Neural cell (in vitro differentiated cells): ENCODE measurements at regions not wholly inside any gene's neighbourhood (a gene's known extent, or its start where the extent isn't known, plus 50 kb on each side); places are given as distances from the start of the nearest gene placed in this dataset.

Source experiments
- H2AFZ ChIP-seq: fragments of 200-600, 300-800 bp; sonication (generic), shearing (Covaris generic); 2 replicates; pipeline ENCODE4 v1.6.0; 2014; ENCODE audit warnings: low read depth, mild to moderate bottlenecking, antibody characterized with exemption, low read length, moderate library complexity
- H3F3A ChIP-seq: fragments of 200-600 bp; shearing (Covaris generic); 2 replicates; pipeline ENCODE4 v1.6.1; 2016; ENCODE audit warnings: mild to moderate bottlenecking, moderate library complexity, mixed read lengths, antibody characterized with exemption, low read length; ENCODE audit not compliant: insufficient read depth, poor library complexity, severe bottlenecking
- H3K27ac ChIP-seq: fragments of 200-600, 300-800 bp; sonication (generic), shearing (Covaris generic); 2 replicates; pipeline ENCODE4 v1.5.1; 2014; ENCODE audit warnings: mild to moderate bottlenecking, low read length, moderate library complexity
- H3K27me3 ChIP-seq: fragments of 300-800, 200-600 bp; sonication (generic), shearing (Covaris generic); 2 replicates; pipeline ENCODE4 v1.6.0; 2014; ENCODE audit warnings: mild to moderate bottlenecking, low read depth, low read length, moderate library complexity; ENCODE audit not compliant: insufficient read depth
- H3K36me3 ChIP-seq: fragments of 300-800, 200-600 bp; sonication (generic), shearing (Covaris generic); 2 replicates; pipeline ENCODE4 v1.5.1; 2014; ENCODE audit warnings: mild to moderate bottlenecking, antibody characterized with exemption, low read length, moderate library complexity; ENCODE audit not compliant: insufficient read depth
- H3K4me2 ChIP-seq: fragments of 300-800, 200-600 bp; sonication (generic), shearing (Covaris generic); 2 replicates; pipeline ENCODE4 v1.6.0; 2014; ENCODE audit warnings: mild to moderate bottlenecking, low read length
- H3K4me3 ChIP-seq: fragments of 300-800, 200-600 bp; sonication (generic), shearing (Covaris generic); 2 replicates; pipeline ENCODE4 v1.5.1; 2014; ENCODE audit warnings: mild to moderate bottlenecking, low read length, moderate library complexity
- H3K79me2 ChIP-seq: fragments of 200-600 bp; shearing (Covaris generic); replicated peaks from 2 replicates; pipeline ENCODE4 v1.6.0; 2014; ENCODE audit warnings: mild to moderate bottlenecking, low read length, moderate library complexity; ENCODE audit not compliant: insufficient read depth
- H3K9ac ChIP-seq: fragments of 300-800, 200-600 bp; sonication (generic), shearing (Covaris generic); 2 replicates; pipeline ENCODE4 v1.6.1; 2016; ENCODE audit warnings: mild to moderate bottlenecking, low read length, mixed read lengths
- H3K9me2 ChIP-seq: fragments of 200-600 bp; shearing (Covaris generic); 2 replicates; pipeline ENCODE4 v1.6.1; 2016; ENCODE audit warnings: mild to moderate bottlenecking, low read length, mixed read lengths; ENCODE audit not compliant: insufficient read depth
- H3K9me3 ChIP-seq: fragments of 200-600, 300-800 bp; sonication (generic), shearing (Covaris generic); 2 replicates; pipeline ENCODE4 v1.6.1; 2016; ENCODE audit warnings: mild to moderate bottlenecking, mixed run types, low read length, moderate library complexity, mixed read lengths
- H4K20me1 ChIP-seq: fragments of 200-600 bp; shearing (Covaris generic); 2 replicates; pipeline ENCODE4 v1.6.1; 2016; ENCODE audit warnings: mild to moderate bottlenecking, mixed run types; ENCODE audit not compliant: insufficient read depth
- CTCF ChIP-seq: fragments of 450-650 bp; IDR thresholded peaks from 2 replicates; pipeline ENCODE4 v1.5.1; 2014; ENCODE audit warnings: antibody characterized with exemption, mild to moderate bottlenecking, moderate library complexity; ENCODE audit not compliant: poor library complexity, severe bottlenecking
- EP300 ChIP-seq: fragments of 450-650 bp; conservative IDR thresholded peaks from 2 replicates; pipeline ENCODE4 v1.6.1; 2014; ENCODE audit warnings: antibody characterized with exemption, mild to moderate bottlenecking, moderate library complexity; ENCODE audit not compliant: poor library complexity, severe bottlenecking
- EZH2 ChIP-seq: fragments of 200-600, 300-800 bp; shearing (Covaris generic), sonication (generic); IDR thresholded peaks from 2 replicates; pipeline ENCODE4 v1.6.1; 2014; ENCODE audit warnings: antibody characterized with exemption, low read length, borderline replicate concordance, mild to moderate bottlenecking; ENCODE audit not compliant: insufficient read depth, poor library complexity, severe bottlenecking
- MXI1 ChIP-seq: fragments of 450-650 bp; conservative IDR thresholded peaks from 2 replicates; pipeline ENCODE4 v1.6.1; 2014; ENCODE audit warnings: antibody characterized with exemption, mild to moderate bottlenecking; ENCODE audit not compliant: poor library complexity, severe bottlenecking
- POLR2AphosphoS5 ChIP-seq: IDR thresholded peaks from 2 replicates; pipeline ENCODE4 v1.6.1; 2012
- RAD21 ChIP-seq: fragments of 450-650 bp; conservative IDR thresholded peaks from 2 replicates; pipeline ENCODE4 v1.6.1; 2014; ENCODE audit warnings: antibody characterized with exemption, mild to moderate bottlenecking, moderate library complexity
- REST ChIP-seq: IDR thresholded peaks from 2 replicates; pipeline ENCODE4 v1.6.1; 2012; ENCODE audit warnings: borderline replicate concordance
- SMC3 ChIP-seq: fragments of 450-650 bp; conservative IDR thresholded peaks from 2 replicates; pipeline ENCODE4 v1.6.1; 2014; ENCODE audit warnings: antibody characterized with exemption, mild to moderate bottlenecking, moderate library complexity; ENCODE audit not compliant: poor library complexity
- TAF1 ChIP-seq: IDR thresholded peaks from 2 replicates; pipeline ENCODE4 v1.6.1; 2012; ENCODE audit warnings: low read depth

GRCh38 chr4:186904101-186904500 is 180.4 kb upstream of the FAT1 start:
- H2AFZ ChIP-seq: no peak overlapping the region
- no peaks in the 10 kb centered on the region for H3F3A ChIP-seq
- H3K36me3 ChIP-seq: no peaks in the 10 kb centered on the region
- no peak overlapping the region for H3K9ac ChIP-seq
- no peak overlapping the region for H3K27ac ChIP-seq
- H3K27me3 ChIP-seq: no peaks in the 10 kb centered on the region
- no peak for TF ChIP-seq CTCF
- TF ChIP-seq RAD21: no peak
- TF ChIP-seq EZH2: no peak
- no peak for TF ChIP-seq EP300
- TF ChIP-seq SMC3: no peak
- TF ChIP-seq TAF1: no peak
- TF ChIP-seq REST: no peak
- TF ChIP-seq POLR2AphosphoS5: no peak
- TF ChIP-seq MXI1: no peak
- no peaks in the 10 kb centered on the region for H4K20me1 ChIP-seq
- no peak overlapping the region for H3K4me3 ChIP-seq
- no peaks in the 10 kb centered on the region for H3K9me3 ChIP-seq
- H3K9me2 ChIP-seq: no peaks in the 10 kb centered on the region
- H3K4me2 ChIP-seq: no peak overlapping the region
- no peaks in the 10 kb centered on the region for H3K79me2 ChIP-seq

GRCh38 chr4:186906722-186907121 is 183.1 kb upstream of the FAT1 start:
- Histone ChIP-seq H3K27ac (no peak overlapping the region), H3K9me2 (no peaks in the 10 kb centered on the region), H3K4me2 (no peak overlapping the region), H3K9me3 (no peaks in the 10 kb centered on the region), H3K27me3 (no peaks in the 10 kb centered on the region), H4K20me1 (no peaks in the 10 kb centered on the region), H3K9ac (no peak overlapping the region), H2AFZ (no peak overlapping the region), H3K79me2 (no peaks in the 10 kb centered on the region), H3K36me3 (no peaks in the 10 kb centered on the region), H3F3A (no peaks in the 10 kb centered on the region), H3K4me3 (no peak overlapping the region)
- TF ChIP-seq POLR2AphosphoS5 (no peak), EP300 (no peak)

GRCh38 chr4:186910385-186910784 is 186.7 kb upstream of the FAT1 start:
- Histone ChIP-seq H3K79me2 (no peaks in the 10 kb centered on the region), H3K4me3 (no peak overlapping the region), H3K9ac (no peak overlapping the region), H3K4me2 (no peak overlapping the region), H3K9me2 (no peaks in the 10 kb centered on the region), H3K36me3 (no peaks in the 10 kb centered on the region), H3K9me3 (no peaks in the 10 kb centered on the region), H3K27me3 (no peaks in the 10 kb centered on the region), H3F3A (no peaks in the 10 kb centered on the region), H4K20me1 (no peaks in the 10 kb centered on the region), H2AFZ (no peak overlapping the region), H3K27ac (no peak overlapping the region)
- TF ChIP-seq EZH2: no peak
- no peak for TF ChIP-seq MXI1
